Lung (tissue), 11 donors: ENCODE measurements at regions not wholly inside any gene's neighbourhood (a gene's known extent, or its start where the extent isn't known, plus 50 kb on each side); places are given as distances from the start of the nearest gene placed in this dataset.

ENCODE experiments used
- ATAC-seq: fragments of 200-7000 bp; cut with Tn5 transposase; one replicate; pipeline ENCODE4 v1.9.1; 2020; ENCODE audit warnings: moderate number of reproducible peaks; ENCODE audit not compliant: insufficient read depth, low FRiP score
- DNase-seq, 3 donors: peaks; one replicate each; pipeline ENCODE4 v3.0.0-alpha.2; 2013 to 2017
- H3K27ac ChIP-seq, 2 donors: one replicate each; pipeline ENCODE4 v1.5.1; 2013; ENCODE audit warnings: mild to moderate bottlenecking in 2 of 2, moderate library complexity in 2 of 2, control low read depth in 1 of 2, inconsistent platforms in 1 of 2, low read depth in 1 of 2, low read length in 1 of 2
- H3K27me3 ChIP-seq, 3 donors: one replicate each; pipeline ENCODE4 v1.5.1; 2013; ENCODE audit warnings: low read length in 2 of 3; ENCODE audit not compliant: control insufficient read depth in 3 of 3, insufficient read depth in 3 of 3
- H3K36me3 ChIP-seq, 4 donors: one replicate each; pipeline ENCODE4 v1.5.1; 2013; ENCODE audit warnings: low read length in 4 of 4, mild to moderate bottlenecking in 1 of 4, moderate library complexity in 1 of 4; ENCODE audit not compliant: control insufficient read depth in 4 of 4, insufficient read depth in 4 of 4
- H3K4me1 ChIP-seq, 5 donors: one replicate each; pipeline ENCODE4 v1.5.1; 2013; ENCODE audit warnings: low read length in 5 of 5, mild to moderate bottlenecking in 2 of 5, moderate library complexity in 1 of 5; ENCODE audit not compliant: control insufficient read depth in 5 of 5, insufficient read depth in 5 of 5
- H3K4me3 ChIP-seq: one replicate; pipeline ENCODE4 v1.5.1; 2013; ENCODE audit warnings: mild to moderate bottlenecking, control low read depth, moderate library complexity
- H3K9ac ChIP-seq, 2 donors: one replicate each; pipeline ENCODE4 v1.5.1; 2013; ENCODE audit warnings: low read length in 2 of 2, control low read depth in 1 of 2; ENCODE audit not compliant: insufficient read depth in 1 of 2
- H3K9me3 ChIP-seq, 4 donors: one replicate each; pipeline ENCODE4 v1.5.1; 2013; ENCODE audit warnings: low read length in 3 of 4, mild to moderate bottlenecking in 1 of 4, moderate library complexity in 1 of 4; ENCODE audit not compliant: control insufficient read depth in 4 of 4, insufficient read depth in 3 of 4
- CTCF ChIP-seq: IDR thresholded peaks from 2 replicates; pipeline ENCODE4 v1.5.1; 2012; ENCODE audit warnings: mild to moderate bottlenecking; ENCODE audit errors: control extremely low read depth, extremely low read depth
- WGBS, 2 donors: extraction: QIAGEN DNeasy Blood & Tissue Kit; methylation state at CpG; one replicate each; pipeline ENCODE4 v1.1.7; 2013; 5-methylcytosine and 5-hydroxymethylcytosine counted together
- donor health status: control.
- donor health status: control.
- donor health status: Bipolar disorder and iron deficiency.
- donor health status: healthy.
- donor health status: DM: yes; HTN: yes; CAD: no.

GRCh38 chr5:179407191-179408175 lies 62.2 kb upstream of the ADAMTS2 start:
- DNase-seq = peak in 2 of 3 donors; percentile 11 to 24
- H3K27me3 ChIP-seq = no peaks in the 10 kb centered on the region

GRCh38 chr5:179406031-179406961 lies 61.0 kb upstream of the ADAMTS2 start:
- Histone ChIP-seq H3K27me3 (no peaks in the 10 kb centered on the region), H3K36me3 (no peaks in the 10 kb centered on the region), H3K27ac (no peak overlapping the region), H3K9me3 (peaks cover 0 to 3% (median 0%) of the 10 kb centered on the region in 4 donors), H3K4me3 (no peak overlapping the region), H3K9ac (no peak overlapping the region), H3K4me1 (peaks cover 0 to 22% (median 0%) of the 10 kb centered on the region in 5 donors)
- DNase-seq = peak; percentile 53 to 77 (median 70)
- no peak for TF ChIP-seq CTCF
- no peak for ATAC-seq
- WGBS, 2 donors = 73 to 85% methylated on average over 18 of the region's 18 CpGs

More at GRCh38 chr5:179407191-179408175, 62.2 kb upstream of the ADAMTS2 start:
- WGBS, 2 donors = 83 to 90% methylated on average over 16 of the region's 16 CpGs
- H3K9me3 ChIP-seq = no peaks in the 10 kb centered on the region
- H3K36me3 ChIP-seq = no peaks in the 10 kb centered on the region
- H3K4me1 ChIP-seq = peaks cover 0 to 22% (median 0%) of the 10 kb centered on the region in 5 donors
- H3K4me3 ChIP-seq = no peak overlapping the region
- H3K9ac ChIP-seq = no peak overlapping the region
- ATAC-seq = no peak
- TF ChIP-seq CTCF = no peak
- H3K27ac ChIP-seq = no peak overlapping the region

GRCh38 chr5:179405426-179406030 lies 60.3 kb upstream of the ADAMTS2 start:
- Histone ChIP-seq H3K27me3 (no peaks in the 10 kb centered on the region), H3K4me1 (peaks cover 0 to 22% (median 0%) of the 10 kb centered on the region in 5 donors), H3K9me3 (peaks cover 0 to 9% (median under 1%) of the 10 kb centered on the region in 4 donors), H3K9ac (no peak overlapping the region), H3K36me3 (no peaks in the 10 kb centered on the region), H3K27ac (no peak overlapping the region), H3K4me3 (no peak overlapping the region)
- ATAC-seq = no peak
- no peak for TF ChIP-seq CTCF
- WGBS, 2 donors = 84 to 90% methylated on average over 16 of the region's 16 CpGs
- no peak for DNase-seq
